ENCODE measurements at regions not wholly inside any gene's neighbourhood (a gene's known extent, or its start where the extent isn't known, plus 50 kb on each side); places are given as distances from the start of the nearest gene placed in this dataset.

- no peak for TF ChIP-seq CTCF (IDR thresholded peaks at IDR 0.05; ENCODE audit: low read depth, low read length)
- TF ChIP-seq EZH2phosphoT487 (IDR thresholded peaks at IDR 0.05; ENCODE audit: low read depth), result no peak
Measured at GRCh38 chr1:239896980-239897379, 194.7 kb upstream of the FMN2 start.
